ENCODE measurements at regions not wholly inside any gene's neighbourhood (a gene's known extent, or its start where the extent isn't known, plus 50 kb on each side); places are given as distances from the start of the nearest gene placed in this dataset.
A peak's percentile ranks its signal among the peaks of the same experiment; 100 is the strongest.

GRCh38 chr5:125205601-125206225 is 459.3 kb upstream of the ZNF608 start:
- TF ChIP-seq RB1 (IDR thresholded peaks at IDR 0.05; ENCODE audit: borderline replicate concordance): no peak
- ChIA-PET SMC1A (ENCODE audit: uncharacterized antibody, unreplicated experiment) (interaction anchor here (1.0 to 2.1 kb wide), 2 partner anchors 9 to 13 kb away, joined by 3 to 8 read pairs; no protein-coding TSS in a partner anchor), POLR2A (no interaction called here), CTCF (no interaction called here), RAD21 (ENCODE audit: unreplicated experiment) (no interaction called here)
- Histone ChIP-seq H3K27me3 (replicated peaks in 1 of 2; ENCODE audit: control insufficient read depth in 2 of 2, insufficient read depth in 2 of 2, low read length in 1 of 2) (no peaks in the 10 kb centered on the region), H3K4me1 (ENCODE audit: control insufficient read depth, insufficient read depth, low read length) (no peaks in the 10 kb centered on the region), H3K4me3 (no peak overlapping the region), H4K20me1 (ENCODE audit: control insufficient read depth, insufficient read depth) (no peaks in the 10 kb centered on the region), H3K9ac (ENCODE audit: control insufficient read depth, insufficient read depth, low read length) (no peak overlapping the region), H3K4me2 (ENCODE audit: control insufficient read depth, insufficient read depth) (no peak overlapping the region), H2AFZ (ENCODE audit: control insufficient read depth, low read depth, low read length) (peak overlapping the region; percentile 18; the same call in 1 of the 2 replicates), H3K27ac (ENCODE audit: control insufficient read depth, insufficient read depth) (no peak overlapping the region), H3K79me2 (ENCODE audit: control insufficient read depth, insufficient read depth, low read length) (no peaks in the 10 kb centered on the region), H3K9me3 (replicated peaks; ENCODE audit: control insufficient read depth, insufficient read depth, low read length) (peaks cover 3% of the 10 kb centered on the region; the same call in 2 of the 3 replicates), H3K36me3 (ENCODE audit: control insufficient read depth in 2 of 2, insufficient read depth in 2 of 2, low read length in 1 of 2) (no peaks in the 10 kb centered on the region)
- in situ Hi-C loops (cut with MboI): no loop called here
- intact Hi-C loops (cut with micrococcal nuclease; ENCODE audit: unreplicated experiment): no loop called here
- ATAC-seq: no peak
- BruUV-seq (replicated peaks): no TSS peak
- no peak for FAIRE-seq
- no peak for DNase-seq (ENCODE audit: low read depth, low spot score)
- WGBS (ENCODE audit: insufficient coverage, insufficient replicate concordance, low lambda C conversion rate, missing lambda C conversion rate): 34% methylated on average over 6 of the region's 6 CpGs

- RAD21 ChIA-PET (ENCODE audit: unreplicated experiment): no interaction called here
- Histone ChIP-seq H3K79me2 (ENCODE audit: control insufficient read depth, insufficient read depth, low read length) (no peaks in the 10 kb centered on the region), H3K27me3 (replicated peaks in 1 of 2; ENCODE audit: control insufficient read depth in 2 of 2, insufficient read depth in 2 of 2, low read length in 1 of 2) (no peaks in the 10 kb centered on the region), H3K9ac (ENCODE audit: control insufficient read depth, insufficient read depth, low read length) (no peak overlapping the region), H3K9me3 (replicated peaks; ENCODE audit: control insufficient read depth, insufficient read depth, low read length) (peaks cover 3% of the 10 kb centered on the region; the same call in 2 of the 3 replicates), H3K36me3 (ENCODE audit: control insufficient read depth in 2 of 2, insufficient read depth in 2 of 2, low read length in 1 of 2) (no peaks in the 10 kb centered on the region), H3K4me1 (ENCODE audit: control insufficient read depth, insufficient read depth, low read length) (no peaks in the 10 kb centered on the region), H3K4me2 (ENCODE audit: control insufficient read depth, insufficient read depth) (no peak overlapping the region), H3K4me3 (no peak overlapping the region), H4K20me1 (ENCODE audit: control insufficient read depth, insufficient read depth) (no peaks in the 10 kb centered on the region), H2AFZ (ENCODE audit: control insufficient read depth, low read depth, low read length) (no peak overlapping the region), H3K27ac (ENCODE audit: control insufficient read depth, insufficient read depth) (no peak overlapping the region)
- no peak for ATAC-seq
- POLR2A ChIA-PET: no interaction called here
- FAIRE-seq: no peak
- no peak for DNase-seq (ENCODE audit: low read depth, low spot score)
- in situ Hi-C loops (cut with MboI): no loop called here
- intact Hi-C loops (cut with micrococcal nuclease; ENCODE audit: unreplicated experiment): no loop called here
- no TSS peak for BruUV-seq (replicated peaks)
- SMC1A ChIA-PET (ENCODE audit: uncharacterized antibody, unreplicated experiment): interaction anchor here (1.0 kb wide), 1 partner anchor 17 kb away, joined by 3 read pairs; no protein-coding TSS in a partner anchor
- TF ChIP-seq CEBPZ (IDR thresholded peaks at IDR 0.05; ENCODE audit: low read depth, low read length): no peak
- no peak for TF ChIP-seq CHD2 (IDR thresholded peaks at IDR 0.05; ENCODE audit: borderline replicate concordance, low read depth, low read length)
- no peak for TF ChIP-seq IRF4 (IDR thresholded peaks at IDR 0.05; ENCODE audit: low read depth, low read length)
- no peak for TF ChIP-seq PML (IDR thresholded peaks at IDR 0.05; ENCODE audit: low read length)
- CTCF ChIA-PET: interaction anchor here (0.7 kb wide), 1 partner anchor 46 kb away, joined by 3 read pairs; no protein-coding TSS in a partner anchor
These were observed 461.4 kb upstream of the ZNF608 start for GRCh38 chr5:125207856-125208255.

All from GM12878 (cell line).